ENCODE measurements at regions not wholly inside any gene's neighbourhood (a gene's known extent, or its start where the extent isn't known, plus 50 kb on each side); places are given as distances from the start of the nearest gene placed in this dataset.
A peak's percentile ranks its signal among the peaks of the same experiment; 100 is the strongest.

DNA sequence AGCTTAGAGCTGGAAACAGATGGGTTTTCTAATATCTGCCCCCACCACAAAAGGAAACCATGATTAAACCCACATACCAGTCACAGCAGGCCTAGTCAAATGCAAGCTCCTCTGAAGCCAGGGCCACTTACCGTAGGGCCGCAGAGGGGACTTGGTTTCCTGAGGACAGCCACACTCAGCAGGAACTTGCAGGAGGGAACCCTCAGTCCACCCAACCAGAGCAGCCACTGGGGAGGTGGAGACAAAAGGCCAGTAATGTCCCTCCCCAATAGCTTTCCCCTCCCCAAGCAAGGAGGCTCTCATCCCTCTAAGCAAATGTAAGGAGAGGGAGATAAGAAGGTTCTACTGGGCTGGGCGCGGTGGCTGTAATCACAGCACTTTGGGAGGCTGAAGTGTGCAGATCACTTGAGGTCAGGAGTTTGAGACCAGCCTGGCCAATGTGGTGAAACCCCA lies 384.4 kb upstream of the JARID2 start:
- no peak overlapping the region for H3K4me3 ChIP-seq (ENCODE audit: low read length in 3 of 3)
- peaks cover 0 to 2% (median 0%) of the 10 kb centered on the region in 3 donors for H3K4me1 ChIP-seq (ENCODE audit: control insufficient read depth in 3 of 3, insufficient read depth in 3 of 3, low read length in 3 of 3)
- H3K36me3 ChIP-seq (ENCODE audit: control insufficient read depth in 3 of 3, insufficient read depth in 3 of 3, low read length in 3 of 3): no peaks in the 10 kb centered on the region
- no peak overlapping the region for H3K9ac ChIP-seq (ENCODE audit: low read depth in 1 of 3, low read length in 3 of 3)
- H3K27me3 ChIP-seq (ENCODE audit: control insufficient read depth in 3 of 3, insufficient read depth in 3 of 3, low read length in 3 of 3): no peaks in the 10 kb centered on the region
- H3K27ac ChIP-seq (ENCODE audit: low read depth, low read length): no peak overlapping the region
- H3K9me3 ChIP-seq (ENCODE audit: control insufficient read depth in 3 of 3, low read length in 3 of 3): no peaks in the 10 kb centered on the region

DNA sequence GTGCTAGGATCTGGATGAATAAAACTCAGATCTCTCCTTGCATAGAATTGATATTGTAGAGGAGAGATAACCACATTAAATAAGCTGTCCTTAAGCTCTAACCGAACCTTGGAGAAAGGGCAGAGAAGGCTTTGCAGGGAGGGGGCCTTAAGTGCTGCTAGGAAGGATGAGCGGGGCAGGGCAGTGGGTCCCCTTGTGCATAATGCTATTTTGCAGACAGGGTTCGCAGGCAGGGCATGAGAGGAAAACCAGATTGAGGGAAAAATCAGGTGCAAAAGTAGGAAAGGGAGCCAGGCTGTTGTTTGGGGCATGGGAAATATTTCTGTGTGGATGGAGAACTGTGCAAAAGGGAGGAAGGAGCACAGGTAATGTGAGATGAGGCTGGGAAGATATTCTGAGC lies 383.0 kb upstream of the JARID2 start:
- no peak overlapping the region for H3K27ac ChIP-seq (ENCODE audit: low read depth, low read length)
- H3K27me3 ChIP-seq (ENCODE audit: control insufficient read depth in 3 of 3, insufficient read depth in 3 of 3, low read length in 3 of 3): no peaks in the 10 kb centered on the region
- peaks cover 0 to 2% (median 0%) of the 10 kb centered on the region in 3 donors for H3K4me1 ChIP-seq (ENCODE audit: control insufficient read depth in 3 of 3, insufficient read depth in 3 of 3, low read length in 3 of 3)
- no peak overlapping the region for H3K4me3 ChIP-seq (ENCODE audit: low read length in 3 of 3)
- H3K9me3 ChIP-seq (ENCODE audit: control insufficient read depth in 3 of 3, low read length in 3 of 3): no peaks in the 10 kb centered on the region
- no peaks in the 10 kb centered on the region for H3K36me3 ChIP-seq (ENCODE audit: control insufficient read depth in 3 of 3, insufficient read depth in 3 of 3, low read length in 3 of 3)
- no peak overlapping the region for H3K9ac ChIP-seq (ENCODE audit: low read depth in 1 of 3, low read length in 3 of 3)

DNA sequence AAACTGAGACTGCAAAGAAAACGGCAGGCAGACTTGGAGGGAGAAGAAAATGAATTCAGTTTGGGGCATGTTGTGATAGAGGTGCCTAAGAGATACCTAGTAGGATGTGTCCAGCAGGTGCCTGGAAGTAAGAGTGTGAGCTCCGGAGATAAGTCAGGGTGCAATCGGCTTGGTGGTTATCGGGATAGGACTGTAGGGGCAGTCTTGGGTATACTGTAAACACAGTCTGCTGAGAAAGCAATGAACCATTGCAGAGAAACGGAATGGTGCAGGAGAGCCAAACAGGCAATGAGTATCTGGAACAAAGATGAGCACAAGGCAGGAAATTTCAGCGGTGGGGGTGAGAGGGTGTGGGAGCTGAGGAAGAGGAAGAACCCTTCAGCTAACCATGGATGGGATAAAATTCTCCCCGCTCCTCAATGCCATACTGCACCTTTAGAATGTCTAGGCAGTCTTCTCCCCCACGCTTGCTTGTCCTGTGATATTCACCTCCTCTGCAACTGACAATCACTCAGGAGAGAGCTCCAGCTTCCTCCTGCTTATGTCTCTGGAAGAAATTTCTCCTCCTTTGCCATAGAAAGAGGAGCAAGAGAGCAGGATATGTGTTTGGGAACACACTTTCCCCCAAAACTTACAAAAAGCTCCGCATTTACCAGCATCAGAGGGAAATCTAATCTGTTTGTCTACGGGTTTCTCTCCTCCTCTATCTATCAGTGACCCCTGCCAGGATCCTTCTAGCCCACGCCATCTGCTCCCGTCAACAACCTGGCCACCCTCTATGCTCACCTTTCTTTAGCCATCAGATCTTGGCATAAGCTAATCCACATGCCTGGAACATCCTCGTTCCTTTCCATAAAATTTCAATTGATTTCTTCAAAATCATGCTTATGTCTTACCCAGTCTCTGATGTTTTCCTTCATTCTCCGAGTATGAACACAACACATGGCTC lies 381.7 kb upstream of the JARID2 start:
- H3K27ac ChIP-seq (ENCODE audit: low read depth, low read length): no peak overlapping the region
- H3K36me3 ChIP-seq (ENCODE audit: control insufficient read depth in 3 of 3, insufficient read depth in 3 of 3, low read length in 3 of 3): no peaks in the 10 kb centered on the region

DNA sequence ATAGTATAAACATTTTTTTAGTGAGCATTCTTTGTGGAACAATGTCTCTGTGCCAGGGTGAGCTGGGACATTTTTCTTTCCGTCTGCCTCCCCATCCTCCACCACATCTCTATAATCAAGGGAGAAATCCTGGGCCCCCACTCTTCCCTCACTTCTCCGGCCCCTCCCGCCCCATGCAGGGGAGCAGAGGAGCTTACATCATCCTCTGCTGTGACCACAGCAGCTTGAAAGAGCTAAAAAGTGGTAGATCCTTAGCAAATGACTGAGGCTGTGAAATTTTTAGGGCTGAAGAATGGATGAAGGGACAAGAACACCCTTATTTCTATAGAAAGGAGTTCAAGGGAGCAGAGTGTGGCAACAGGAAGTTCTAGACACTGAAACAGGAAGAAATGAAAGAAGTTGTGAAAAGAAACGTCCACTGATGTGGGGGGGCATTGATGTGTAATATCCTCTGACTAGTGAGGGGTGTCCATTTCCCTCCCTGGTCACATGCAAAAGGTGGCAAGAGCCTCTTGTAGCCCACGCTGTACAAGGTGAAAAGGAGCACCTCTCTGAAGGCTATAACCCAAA lies 380.3 kb upstream of the JARID2 start:
- H3K36me3 ChIP-seq (ENCODE audit: control insufficient read depth in 3 of 3, insufficient read depth in 3 of 3, low read length in 3 of 3): no peaks in the 10 kb centered on the region
- H3K4me1 ChIP-seq (ENCODE audit: control insufficient read depth in 3 of 3, insufficient read depth in 3 of 3, low read length in 3 of 3): peaks cover under 1 to 2% (median 1%) of the 10 kb centered on the region in 3 donors
- no peak overlapping the region for H3K27ac ChIP-seq (ENCODE audit: low read depth, low read length)
- no peak overlapping the region for H3K9ac ChIP-seq (ENCODE audit: low read depth in 1 of 3, low read length in 3 of 3)
- no peak overlapping the region for H3K4me3 ChIP-seq (ENCODE audit: low read length in 3 of 3)
- H3K27me3 ChIP-seq (ENCODE audit: control insufficient read depth in 3 of 3, insufficient read depth in 3 of 3, low read length in 3 of 3): no peaks in the 10 kb centered on the region
- no peaks in the 10 kb centered on the region for H3K9me3 ChIP-seq (ENCODE audit: control insufficient read depth in 3 of 3, low read length in 3 of 3)

More for the DNA sequence above, 381.7 kb upstream of the JARID2 start:
- Histone ChIP-seq H3K9ac (ENCODE audit: low read depth in 1 of 3, low read length in 3 of 3) (no peak overlapping the region), H3K4me3 (ENCODE audit: low read length in 3 of 3) (no peak overlapping the region), H3K9me3 (ENCODE audit: control insufficient read depth in 3 of 3, low read length in 3 of 3) (no peaks in the 10 kb centered on the region), H3K4me1 (ENCODE audit: control insufficient read depth in 3 of 3, insufficient read depth in 3 of 3, low read length in 3 of 3) (peaks cover 0 to 2% (median 0%) of the 10 kb centered on the region in 3 donors), H3K27me3 (ENCODE audit: control insufficient read depth in 3 of 3, insufficient read depth in 3 of 3, low read length in 3 of 3) (no peaks in the 10 kb centered on the region)

DNA sequence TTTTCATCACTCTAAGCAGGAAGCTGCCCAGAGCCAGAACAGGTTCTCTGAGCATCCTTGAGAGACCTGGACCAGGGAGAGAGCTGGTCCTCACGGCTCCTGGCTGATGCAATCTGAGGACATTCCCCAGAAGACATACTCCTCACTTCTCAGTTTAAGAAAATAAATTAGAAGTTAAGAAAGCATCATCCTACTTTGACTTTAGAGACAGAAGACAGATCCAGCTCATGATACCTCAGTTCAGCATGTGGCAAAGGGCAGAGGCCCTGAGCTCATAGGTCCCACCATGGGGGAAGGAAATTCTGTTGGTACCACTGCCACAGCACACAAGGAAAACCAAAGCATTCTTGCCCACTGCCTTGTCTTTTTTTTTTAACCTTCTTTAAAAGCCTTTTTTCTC lies 378.1 kb upstream of the JARID2 start:
- Histone ChIP-seq H3K36me3 (ENCODE audit: control insufficient read depth in 3 of 3, insufficient read depth in 3 of 3, low read length in 3 of 3) (no peaks in the 10 kb centered on the region), H3K9ac (ENCODE audit: low read depth in 1 of 3, low read length in 3 of 3) (no peak overlapping the region), H3K4me3 (ENCODE audit: low read length in 3 of 3) (no peak overlapping the region), H3K27me3 (ENCODE audit: control insufficient read depth in 3 of 3, insufficient read depth in 3 of 3, low read length in 3 of 3) (no peaks in the 10 kb centered on the region), H3K27ac (ENCODE audit: low read depth, low read length) (no peak overlapping the region), H3K9me3 (ENCODE audit: control insufficient read depth in 3 of 3, low read length in 3 of 3) (no peaks in the 10 kb centered on the region), H3K4me1 (ENCODE audit: control insufficient read depth in 3 of 3, insufficient read depth in 3 of 3, low read length in 3 of 3) (peaks cover 5 to 12% (median 8%) of the 10 kb centered on the region in 3 donors)

DNA sequence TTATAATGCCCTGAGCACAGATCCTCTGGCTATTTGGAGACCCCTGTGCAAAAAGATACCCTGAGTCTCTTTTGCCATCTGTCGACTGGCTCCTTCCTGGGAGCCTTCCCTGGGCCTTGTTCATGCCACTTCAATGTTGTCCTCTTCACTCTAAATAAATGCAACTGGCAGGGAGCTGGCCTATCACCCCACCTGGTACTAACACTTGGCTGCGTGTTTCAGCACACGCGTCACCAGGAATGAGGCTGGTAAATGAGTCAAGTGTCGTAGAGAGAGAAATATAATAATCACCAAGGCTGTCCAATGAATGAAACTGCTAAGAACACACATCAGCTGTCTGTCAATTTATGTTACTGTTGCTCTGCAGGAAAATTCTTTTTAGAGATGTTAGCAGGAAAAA lies 374.6 kb upstream of the JARID2 start:
- Histone ChIP-seq H3K9me3 (ENCODE audit: control insufficient read depth in 3 of 3, low read length in 3 of 3) (no peaks in the 10 kb centered on the region), H3K9ac (ENCODE audit: low read depth in 1 of 3, low read length in 3 of 3) (peak overlapping the region in 1 of 3 donors; percentile 3), H3K27me3 (ENCODE audit: control insufficient read depth in 3 of 3, insufficient read depth in 3 of 3, low read length in 3 of 3) (no peaks in the 10 kb centered on the region), H3K27ac (ENCODE audit: low read depth, low read length) (peak overlapping the region; percentile 61), H3K4me3 (ENCODE audit: low read length in 3 of 3) (no peak overlapping the region), H3K4me1 (ENCODE audit: control insufficient read depth in 3 of 3, insufficient read depth in 3 of 3, low read length in 3 of 3) (peaks cover 5 to 12% (median 6%) of the 10 kb centered on the region in 3 donors), H3K36me3 (ENCODE audit: control insufficient read depth in 3 of 3, insufficient read depth in 3 of 3, low read length in 3 of 3) (no peaks in the 10 kb centered on the region)

DNA sequence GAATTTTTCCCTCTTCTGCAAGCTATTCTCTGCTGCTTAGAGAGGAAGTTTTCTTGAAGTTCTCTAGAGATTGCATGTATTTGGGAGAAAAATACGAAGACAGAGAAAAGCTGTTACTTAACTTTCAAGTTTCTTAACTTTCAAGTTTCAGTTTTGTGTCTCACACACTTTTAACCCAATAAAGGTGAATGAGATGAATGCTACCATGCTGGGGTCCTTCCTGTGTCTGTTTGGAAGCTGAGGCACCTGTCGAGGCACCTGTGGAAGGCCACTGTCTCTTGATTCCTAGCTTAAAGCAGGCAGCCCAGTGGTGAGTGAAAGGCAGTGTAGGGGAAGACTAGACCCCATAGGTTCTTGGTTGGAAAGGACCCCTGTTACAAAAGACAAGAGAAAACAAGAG lies 372.8 kb upstream of the JARID2 start:
- Histone ChIP-seq H3K27ac (ENCODE audit: low read depth, low read length) (no peak overlapping the region), H3K4me1 (ENCODE audit: control insufficient read depth in 3 of 3, insufficient read depth in 3 of 3, low read length in 3 of 3) (peaks cover 17 to 24% (median 19%) of the 10 kb centered on the region in 3 donors), H3K9ac (ENCODE audit: low read depth in 1 of 3, low read length in 3 of 3) (no peak overlapping the region), H3K27me3 (ENCODE audit: control insufficient read depth in 3 of 3, insufficient read depth in 3 of 3, low read length in 3 of 3) (no peaks in the 10 kb centered on the region), H3K9me3 (ENCODE audit: control insufficient read depth in 3 of 3, low read length in 3 of 3) (no peaks in the 10 kb centered on the region), H3K4me3 (ENCODE audit: low read length in 3 of 3) (no peak overlapping the region), H3K36me3 (ENCODE audit: control insufficient read depth in 3 of 3, insufficient read depth in 3 of 3, low read length in 3 of 3) (no peaks in the 10 kb centered on the region)

DNA sequence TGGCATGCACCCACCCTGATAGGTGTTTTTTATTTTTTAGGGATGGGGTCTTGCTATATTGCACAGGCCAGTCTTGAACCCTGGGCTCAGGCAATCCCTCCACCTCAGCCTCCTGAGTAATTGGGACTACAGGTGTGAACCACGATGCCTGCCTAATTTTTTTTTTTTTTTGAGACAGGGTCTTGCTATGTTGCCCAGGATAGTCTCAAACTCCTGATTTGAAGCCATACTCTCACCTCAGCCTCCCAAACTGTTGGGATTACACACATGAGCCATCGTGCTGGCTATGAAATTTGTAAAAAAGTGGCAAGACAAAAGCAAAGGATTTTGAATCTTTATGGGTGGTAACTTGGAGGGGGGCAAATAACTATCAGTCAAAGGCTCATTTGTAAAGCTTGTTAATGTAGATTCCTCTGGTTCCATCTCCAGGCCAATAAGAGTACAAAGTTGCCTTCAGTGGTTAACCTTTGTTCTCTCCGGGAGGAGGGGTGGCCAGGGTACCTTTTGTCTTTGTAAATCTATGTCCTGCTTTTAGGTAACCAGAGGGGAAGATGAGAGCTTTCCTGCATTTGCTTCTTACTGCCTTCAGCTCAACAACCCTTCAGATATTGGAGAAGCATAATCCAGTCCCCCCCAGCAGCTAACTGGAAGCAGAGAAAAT lies 372.0 kb upstream of the JARID2 start:
- Histone ChIP-seq H3K4me1 (ENCODE audit: control insufficient read depth in 3 of 3, insufficient read depth in 3 of 3, low read length in 3 of 3) (peaks cover 17 to 24% (median 19%) of the 10 kb centered on the region in 3 donors), H3K4me3 (ENCODE audit: low read length in 3 of 3) (no peak overlapping the region), H3K27ac (ENCODE audit: low read depth, low read length) (no peak overlapping the region), H3K36me3 (ENCODE audit: control insufficient read depth in 3 of 3, insufficient read depth in 3 of 3, low read length in 3 of 3) (no peaks in the 10 kb centered on the region), H3K27me3 (ENCODE audit: control insufficient read depth in 3 of 3, insufficient read depth in 3 of 3, low read length in 3 of 3) (no peaks in the 10 kb centered on the region), H3K9ac (ENCODE audit: low read depth in 1 of 3, low read length in 3 of 3) (no peak overlapping the region), H3K9me3 (ENCODE audit: control insufficient read depth in 3 of 3, low read length in 3 of 3) (no peaks in the 10 kb centered on the region)

DNA sequence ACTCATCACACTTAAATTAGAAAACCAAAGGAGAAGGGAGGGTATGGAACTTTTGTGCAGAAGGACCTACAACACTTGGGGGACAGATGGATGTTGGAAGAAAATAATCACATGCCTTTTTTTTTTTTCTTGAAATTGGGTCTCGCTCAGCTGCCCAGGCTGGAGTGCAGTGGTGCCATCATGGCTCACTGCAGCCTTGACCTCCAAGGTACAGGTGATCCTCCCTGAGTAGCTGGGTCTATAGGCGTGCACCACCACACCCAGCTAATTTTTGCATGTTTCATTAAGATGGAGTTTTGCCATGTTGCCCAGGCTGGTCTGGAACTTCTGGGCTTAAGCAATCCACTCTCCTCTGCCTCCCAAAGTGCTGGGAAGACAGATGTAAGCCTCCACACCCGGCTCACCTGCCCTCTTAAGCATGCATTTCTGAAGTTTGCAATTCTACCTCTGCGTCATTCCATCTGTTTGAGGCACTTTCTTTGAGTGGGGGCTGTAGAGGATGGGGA lies 370.8 kb upstream of the JARID2 start:
- Histone ChIP-seq H3K9me3 (ENCODE audit: control insufficient read depth in 3 of 3, low read length in 3 of 3) (no peaks in the 10 kb centered on the region), H3K4me3 (ENCODE audit: low read length in 3 of 3) (no peak overlapping the region), H3K27me3 (ENCODE audit: control insufficient read depth in 3 of 3, insufficient read depth in 3 of 3, low read length in 3 of 3) (no peaks in the 10 kb centered on the region), H3K36me3 (ENCODE audit: control insufficient read depth in 3 of 3, insufficient read depth in 3 of 3, low read length in 3 of 3) (no peaks in the 10 kb centered on the region), H3K27ac (ENCODE audit: low read depth, low read length) (no peak overlapping the region), H3K4me1 (ENCODE audit: control insufficient read depth in 3 of 3, insufficient read depth in 3 of 3, low read length in 3 of 3) (peaks cover 17 to 26% (median 19%) of the 10 kb centered on the region in 3 donors), H3K9ac (ENCODE audit: low read depth in 1 of 3, low read length in 3 of 3) (no peak overlapping the region)
